IMR-90 (cell line): ENCODE measurements at regions not wholly inside any gene's neighbourhood (a gene's known extent, or its start where the extent isn't known, plus 50 kb on each side); places are given as distances from the start of the nearest gene placed in this dataset.

ENCODE experiments used
- ATAC-seq: fragments of 200-7000 bp; cut with Tn5 transposase; 2 replicates; pipeline ENCODE4 v1.9.1; 2020; ENCODE audit warnings: low read depth, mild to moderate bottlenecking, moderate library complexity
- BruUV-seq: library from RNA; stranded (reverse); fragments of 400-500 nt; replicated peaks from 2 replicates; lab custom pipeline; 2021; lab: Mats Ljungman, UMichigan
- CTCF ChIA-PET: fragments of 300-600 bp; formaldehyde crosslinking; extraction: SDS; loops from one replicate; lab custom pipeline; 2021; ENCODE audit warnings: antibody characterized with exemption; lab: Yijun Ruan, JAX
- POLR2A ChIA-PET: fragments of 300-600 bp; sonication (Branson Sonifier 250); formaldehyde crosslinking; loops from one replicate; lab custom pipeline; 2022; ENCODE audit warnings: antibody characterized with exemption; ENCODE audit not compliant: unreplicated experiment; lab: Charles Lee
- DNase-seq: peaks from one replicate; pipeline ENCODE4 v3.0.0; 2013
- H2AFZ ChIP-seq: replicated peaks from 2 replicates; pipeline ENCODE3; 2013; ENCODE audit warnings: low read length, mild to moderate bottlenecking; ENCODE audit not compliant: poor library complexity
- H2AK5ac ChIP-seq: 2 replicates; pipeline ENCODE4 v1.6.1; 2013; ENCODE audit warnings: low read depth, low read length, inconsistent platforms
- H2AK9ac ChIP-seq: replicated peaks from 2 replicates; pipeline ENCODE3; 2013; ENCODE audit warnings: mild to moderate bottlenecking, low read depth, low read length, moderate library complexity; ENCODE audit not compliant: poor library complexity
- H2BK120ac ChIP-seq: 2 replicates; pipeline ENCODE4 v1.6.1; 2013; ENCODE audit warnings: low read depth, low read length, inconsistent platforms
- H2BK15ac ChIP-seq: 3 replicates; pipeline ENCODE4 v1.6.1; 2013; ENCODE audit warnings: low read depth, low read length, inconsistent platforms
- H2BK20ac ChIP-seq: 2 replicates; pipeline ENCODE4 v1.6.1; 2013; ENCODE audit warnings: low read depth, mild to moderate bottlenecking, inconsistent platforms, low read length, moderate library complexity
- H2BK5ac ChIP-seq: 2 replicates; pipeline ENCODE4 v1.6.1; 2013; ENCODE audit warnings: mild to moderate bottlenecking, low read depth, low read length, inconsistent platforms; ENCODE audit not compliant: poor library complexity, severe bottlenecking
- H3K14ac ChIP-seq: replicated peaks from 2 replicates; pipeline ENCODE4 v1.6.1; 2013; ENCODE audit warnings: low read depth, low read length, inconsistent platforms
- H3K18ac ChIP-seq: 2 replicates; pipeline ENCODE4 v1.6.1; 2013; ENCODE audit warnings: low read depth, low read length, control low read depth
- H3K23ac ChIP-seq: 2 replicates; pipeline ENCODE4 v1.6.1; 2013; ENCODE audit warnings: low read depth, low read length, inconsistent platforms
- H3K27ac ChIP-seq: 2 replicates; pipeline ENCODE4 v1.5.1; 2013; ENCODE audit warnings: mild to moderate bottlenecking, control low read depth, low read length; ENCODE audit not compliant: insufficient read depth
- H3K27me3 ChIP-seq: 2 replicates; pipeline ENCODE4 v1.6.1; 2013; ENCODE audit warnings: low read length; ENCODE audit not compliant: control insufficient read depth, insufficient read depth
- H3K36me3 ChIP-seq: 2 replicates; pipeline ENCODE4 v1.6.1; 2013; ENCODE audit warnings: low read length, mixed read lengths; ENCODE audit not compliant: control insufficient read depth, insufficient read depth
- H3K4ac ChIP-seq: 2 replicates; pipeline ENCODE4 v1.6.1; 2013; ENCODE audit warnings: low read depth, low read length, inconsistent platforms
- H3K4me1 ChIP-seq: 2 replicates; pipeline ENCODE4 v1.6.1; 2013; ENCODE audit warnings: low read length, mixed read lengths; ENCODE audit not compliant: control insufficient read depth, insufficient read depth
- H3K4me2 ChIP-seq: 2 replicates; pipeline ENCODE4 v1.6.1; 2013; ENCODE audit warnings: low read depth, mild to moderate bottlenecking, control low read depth, low read length, moderate library complexity
- H3K4me3 ChIP-seq: 2 replicates; pipeline ENCODE4 v1.5.1; 2013; ENCODE audit warnings: low read depth, mild to moderate bottlenecking, control low read depth, low read length, moderate library complexity; ENCODE audit not compliant: insufficient read depth
- H3K56ac ChIP-seq: 2 replicates; pipeline ENCODE4 v1.6.1; 2013; ENCODE audit warnings: low read length, inconsistent platforms; ENCODE audit not compliant: insufficient read depth; ENCODE audit errors: extremely low read depth
- H3K79me1 ChIP-seq, 2 experiments: 2 replicates each; pipeline ENCODE4 v1.6.1; 2013; ENCODE audit warnings: low read length in 2 of 2, inconsistent platforms in 1 of 2, low read depth in 1 of 2
- H3K9ac ChIP-seq: 2 replicates; pipeline ENCODE4 v1.6.1; 2013; ENCODE audit warnings: low read depth, low read length, control low read depth
- H3K9me1 ChIP-seq: 2 replicates; pipeline ENCODE4 v1.6.1; 2013; ENCODE audit warnings: low read length, inconsistent platforms; ENCODE audit not compliant: insufficient read depth
- H3K9me3 ChIP-seq: 2 replicates; pipeline ENCODE4 v1.6.1; 2013; ENCODE audit warnings: low read length; ENCODE audit not compliant: control insufficient read depth, insufficient read depth
- H4K20me1 ChIP-seq: 2 replicates; pipeline ENCODE4 v1.6.1; 2013; ENCODE audit warnings: low read length, inconsistent platforms; ENCODE audit not compliant: insufficient read depth
- H4K5ac ChIP-seq: 2 replicates; pipeline ENCODE4 v1.6.1; 2013; ENCODE audit warnings: mild to moderate bottlenecking, low read depth, low read length, control low read depth
- H4K8ac ChIP-seq, 2 experiments: 2 replicates each; pipeline ENCODE4 v1.6.1; 2013; ENCODE audit warnings: low read depth in 2 of 2, low read length in 2 of 2, control low read depth in 1 of 2, inconsistent platforms in 1 of 2
- H4K91ac ChIP-seq: 2 replicates; pipeline ENCODE4 v1.6.1; 2013; ENCODE audit warnings: low read depth, low read length, inconsistent platforms; ENCODE audit not compliant: insufficient read depth
- CTCF ChIP-seq: conservative IDR thresholded peaks from 2 replicates; pipeline ENCODE4 v1.5.1; 2012; ENCODE audit warnings: mild to moderate bottlenecking, low read depth, low read length, improper control_type of control experiment
- FOS ChIP-seq: fragments of 150-350 bp; IDR thresholded peaks from 2 replicates; pipeline ENCODE4 v1.6.1; 2016; ENCODE audit warnings: low read depth, low read length
- MXI1 ChIP-seq: IDR thresholded peaks from 2 replicates; pipeline ENCODE4 v1.6.1; 2012; ENCODE audit warnings: low read depth, mild to moderate bottlenecking, low read length, moderate library complexity, borderline replicate concordance
- POLR2A ChIP-seq: IDR thresholded peaks from 2 replicates; pipeline ENCODE4 v1.6.1; 2012; ENCODE audit warnings: mild to moderate bottlenecking, low read depth, low read length
- RAD21 ChIP-seq: IDR thresholded peaks from 2 replicates; pipeline ENCODE4 v1.6.1; 2012; ENCODE audit warnings: low read length, improper control_type of control experiment
- RFX5 ChIP-seq: IDR thresholded peaks from 2 replicates; pipeline ENCODE4 v1.8.0; 2012; ENCODE audit warnings: low read depth, mild to moderate bottlenecking, low read length, moderate library complexity
- SMC3 ChIP-seq: fragments of 150-350 bp; IDR thresholded peaks from 2 replicates; pipeline ENCODE4 v1.6.1; 2016; ENCODE audit warnings: low read depth, mild to moderate bottlenecking, antibody characterized with exemption, low read length, moderate library complexity
- WGBS, 2 experiments: methylation state at CpG; one replicate each; pipeline versions ENCODE4 v1.1.5 to v1.1.7; 2013; ENCODE audit warnings: missing lambda C conversion rate in 2 of 2; ENCODE audit not compliant: insufficient read length in 1 of 2; ENCODE audit errors: extremely low coverage in 2 of 2; 5-methylcytosine and 5-hydroxymethylcytosine counted together
- dilution Hi-C: fragments of 300-500 bp; cut with HindIII; formaldehyde crosslinking; loops from one replicate; pipeline ENCODE4 v1.14.3; 2018; ENCODE audit warnings: low sequenced_read_pairs; ENCODE audit not compliant: unreplicated experiment
- in situ Hi-C: fragments of 300-500 bp; cut with MboI; formaldehyde crosslinking; loops from 3 replicates; pipeline ENCODE4 v1.14.3; 2019; ENCODE audit warnings: low sequenced_read_pairs, inconsistent platforms, mixed read lengths
- intact Hi-C: fragments of 100-400 bp; cut with micrococcal nuclease; formaldehyde crosslinking; loops from 2 replicates; pipeline ENCODE4 v1.10.0; 2022

GRCh38 chr17:79218175-79218824 lies 143.7 kb downstream of the ENGASE start:
- Histone ChIP-seq H3K4me3 (no peak overlapping the region), H3K23ac (no peak overlapping the region), H2BK15ac (no peak overlapping the region), H2BK120ac (no peak overlapping the region), H2BK5ac (no peak overlapping the region), H4K91ac (no peak overlapping the region), H3K14ac (no peak overlapping the region), H2BK20ac (no peak overlapping the region), H3K4me2 (no peak overlapping the region), H3K79me1 (no peaks in the 10 kb centered on the region), H2AK5ac (no peak overlapping the region), H2AFZ (no peak overlapping the region), H3K4ac (no peak overlapping the region), H2AK9ac (no peak overlapping the region), H3K56ac (no peak overlapping the region), H3K4me1 (no peaks in the 10 kb centered on the region), H3K18ac (no peak overlapping the region), H3K9ac (no peak overlapping the region), H3K36me3 (no peaks in the 10 kb centered on the region), H4K20me1 (no peaks in the 10 kb centered on the region), H3K9me1 (no peaks in the 10 kb centered on the region), H4K8ac (no peak overlapping the region), H3K27me3 (peaks cover 60% of the 10 kb centered on the region), H4K5ac (no peak overlapping the region), H3K9me3 (no peaks in the 10 kb centered on the region), H3K27ac (no peak overlapping the region)
- intact Hi-C loops, result no loop called here
- DNase-seq (no peak), ATAC-seq (no peak)
- POLR2A ChIA-PET, result no interaction called here
- dilution Hi-C loops, result no loop called here
- TF ChIP-seq POLR2A (no peak), FOS (no peak), RFX5 (no peak), MXI1 (no peak), SMC3 (no peak), CTCF (no peak), RAD21 (no peak)
- BruUV-seq, result no TSS peak
- CTCF ChIA-PET, result no interaction called here
- in situ Hi-C loops, result no loop called here
- 40% methylated on average over 2 of the region's 19 CpGs; no CpG with 5 or more reads in 1 of the 2 experiments for WGBS, 2 experiments
